ENCODE measurements at regions not wholly inside any gene's neighbourhood (a gene's known extent, or its start where the extent isn't known, plus 50 kb on each side); places are given as distances from the start of the nearest gene placed in this dataset.

GRCh38 chr3:117246771-117247555 lies 537.4 kb downstream of the TUSC7 start:
- TF ChIP-seq CTCF (IDR thresholded peaks at IDR 0.05), result no peak
- no peak overlapping the region for H3K4me3 ChIP-seq
- ATAC-seq, result no peak
- no peaks in the 10 kb centered on the region for H3K36me3 ChIP-seq (ENCODE audit: insufficient read depth in 1 of 2, low read depth in 1 of 2)
- no peaks in the 10 kb centered on the region for H3K27me3 ChIP-seq (ENCODE audit: insufficient read depth in 3 of 3, low read length in 2 of 3)
- no peaks in the 10 kb centered on the region for H3K9me3 ChIP-seq
- no peak for DNase-seq
- no peak overlapping the region for H3K27ac ChIP-seq
- intact Hi-C loops (cut with DNase I), result no loop called here
- no peaks in the 10 kb centered on the region for H3K4me1 ChIP-seq
- 66 to 96% (median 94%) methylated on average over 2 of the region's 2 CpGs for WGBS, 3 donors

- Histone ChIP-seq H3K4me3 (no peak overlapping the region), H3K9me3 (no peaks in the 10 kb centered on the region), H3K36me3 (ENCODE audit: insufficient read depth in 1 of 2, low read depth in 1 of 2) (no peaks in the 10 kb centered on the region), H3K4me1 (no peaks in the 10 kb centered on the region), H3K27ac (no peak overlapping the region), H3K27me3 (ENCODE audit: insufficient read depth in 3 of 3, low read length in 2 of 3) (no peaks in the 10 kb centered on the region)
- DNase-seq (no peak), ATAC-seq (no peak)
- intact Hi-C loops (cut with DNase I), result no loop called here
- no peak for TF ChIP-seq CTCF (IDR thresholded peaks at IDR 0.05)
- 87 to 91% (median 87%) methylated on average over 1 of the region's 1 CpG for WGBS, 3 donors
These were observed 538.6 kb downstream of the TUSC7 start for GRCh38 chr3:117248153-117248552.

- no peaks in the 10 kb centered on the region for H3K4me1 ChIP-seq
- DNase-seq, result no peak
These were observed 542.6 kb downstream of the TUSC7 start for GRCh38 chr3:117252208-117252607.

GRCh38 chr3:117252651-117253050 lies 543.1 kb downstream of the TUSC7 start:
- Histone ChIP-seq H3K9me3 (no peaks in the 10 kb centered on the region), H3K27me3 (ENCODE audit: insufficient read depth in 3 of 3, low read length in 2 of 3) (no peaks in the 10 kb centered on the region), H3K36me3 (ENCODE audit: insufficient read depth in 1 of 2, low read depth in 1 of 2) (no peaks in the 10 kb centered on the region), H3K27ac (no peak overlapping the region), H3K4me3 (no peak overlapping the region), H3K4me1 (no peaks in the 10 kb centered on the region)
- no peak for DNase-seq
- TF ChIP-seq CTCF (IDR thresholded peaks at IDR 0.05), result no peak
- intact Hi-C loops (cut with DNase I), result no loop called here
- ATAC-seq, result no peak

More at GRCh38 chr3:117252208-117252607, 542.6 kb downstream of the TUSC7 start:
- no peak for ATAC-seq
- TF ChIP-seq CTCF (IDR thresholded peaks at IDR 0.05), result no peak
- intact Hi-C loops (cut with DNase I), result no loop called here
- Histone ChIP-seq H3K4me3 (no peak overlapping the region), H3K36me3 (ENCODE audit: insufficient read depth in 1 of 2, low read depth in 1 of 2) (no peaks in the 10 kb centered on the region), H3K27ac (no peak overlapping the region), H3K9me3 (no peaks in the 10 kb centered on the region), H3K27me3 (ENCODE audit: insufficient read depth in 3 of 3, low read length in 2 of 3) (no peaks in the 10 kb centered on the region)
- 69 to 74% (median 74%) methylated on average over 2 of the region's 2 CpGs for WGBS, 3 donors

- intact Hi-C loops (cut with DNase I), result no loop called here
- H3K4me1 ChIP-seq, result no peaks in the 10 kb centered on the region
- no peaks in the 10 kb centered on the region for H3K9me3 ChIP-seq
- no peak for DNase-seq
- no peak for TF ChIP-seq CTCF (IDR thresholded peaks at IDR 0.05)
- WGBS, 3 donors, result 83 to 88% (median 85%) methylated on average over 2 of the region's 2 CpGs
- no peak overlapping the region for H3K27ac ChIP-seq
- H3K36me3 ChIP-seq (ENCODE audit: insufficient read depth in 1 of 2, low read depth in 1 of 2), result no peaks in the 10 kb centered on the region
- ATAC-seq, result no peak
- no peak overlapping the region for H3K4me3 ChIP-seq
- H3K27me3 ChIP-seq (ENCODE audit: insufficient read depth in 3 of 3, low read length in 2 of 3), result no peaks in the 10 kb centered on the region
These were observed 544.1 kb downstream of the TUSC7 start for GRCh38 chr3:117253636-117254035.
